ENCODE measurements at regions not wholly inside any gene's neighbourhood (a gene's known extent, or its start where the extent isn't known, plus 50 kb on each side); places are given as distances from the start of the nearest gene placed in this dataset.
"Not testable (repeated sequence)": the region's sequence is repeated elsewhere in the genome, so short reads cannot be mapped to it uniquely, and the experiment has no call there.

DNA sequence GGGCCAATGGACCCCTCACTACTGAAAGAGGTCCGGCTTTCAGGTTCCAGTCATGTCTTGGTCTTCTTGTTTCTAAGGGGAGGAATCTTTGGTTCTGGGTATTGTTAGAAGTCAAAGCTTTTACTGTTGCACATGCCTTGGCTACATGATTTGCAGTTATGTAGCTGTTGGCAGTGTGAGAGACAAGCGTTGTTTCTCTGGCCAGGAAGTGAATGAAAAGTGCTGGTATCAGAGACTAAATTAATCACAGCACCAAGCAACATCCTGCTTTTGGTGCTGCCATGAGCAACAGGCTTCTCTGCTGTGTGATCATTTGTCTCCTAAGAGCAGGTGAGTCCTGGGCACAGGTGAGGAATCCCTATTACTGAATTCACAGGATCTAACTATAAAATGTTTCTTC, 100.1 kb upstream of the PRSS3 start:
- no peak for DNase-seq (ENCODE audit: low read depth)

DNA sequence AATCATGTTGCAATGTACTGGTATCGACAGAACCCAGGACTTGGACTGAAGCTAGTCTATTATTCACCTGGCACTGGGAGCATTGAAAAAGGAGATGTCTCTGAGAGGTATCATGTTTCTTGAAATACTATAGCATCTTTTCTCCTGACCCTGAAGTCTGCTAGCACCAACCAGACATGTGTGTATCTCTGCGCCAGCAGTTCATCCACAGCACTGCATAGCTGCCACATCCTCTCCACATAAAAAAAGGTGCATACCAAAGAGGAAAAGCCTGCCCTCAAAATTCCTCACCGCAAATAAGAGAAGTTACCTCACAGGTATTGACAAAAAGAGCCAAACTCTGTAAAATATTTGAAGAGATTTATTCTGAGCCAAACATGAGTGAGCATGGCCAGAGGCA, 99.5 kb upstream of the PRSS3 start:
- DNase-seq (ENCODE audit: low read depth) = no peak

GRCh38 chr9:33697171-33697570, 98.2 kb upstream of the PRSS3 start:
- no peak for DNase-seq (ENCODE audit: low read depth)

DNA sequence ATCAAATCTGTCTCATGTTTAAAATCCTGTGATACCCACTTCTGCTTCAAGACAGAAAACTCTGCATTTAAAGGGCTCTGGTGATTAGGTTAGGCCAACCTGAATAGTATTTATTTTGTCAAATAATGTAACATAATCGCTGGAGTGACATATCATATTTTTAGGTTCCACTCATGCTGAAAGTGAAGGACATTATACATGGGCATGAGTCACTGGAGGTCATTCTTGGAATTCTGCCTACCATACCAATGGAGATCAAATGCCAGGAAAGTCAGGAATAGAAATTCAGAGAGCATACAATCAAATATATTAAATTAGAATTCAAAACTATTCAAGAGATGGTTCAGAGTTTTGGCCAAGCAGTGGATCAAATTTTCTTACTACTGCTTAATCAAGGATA, 97.1 kb upstream of the PRSS3 start:
- no peak for DNase-seq (ENCODE audit: low read depth)

DNA sequence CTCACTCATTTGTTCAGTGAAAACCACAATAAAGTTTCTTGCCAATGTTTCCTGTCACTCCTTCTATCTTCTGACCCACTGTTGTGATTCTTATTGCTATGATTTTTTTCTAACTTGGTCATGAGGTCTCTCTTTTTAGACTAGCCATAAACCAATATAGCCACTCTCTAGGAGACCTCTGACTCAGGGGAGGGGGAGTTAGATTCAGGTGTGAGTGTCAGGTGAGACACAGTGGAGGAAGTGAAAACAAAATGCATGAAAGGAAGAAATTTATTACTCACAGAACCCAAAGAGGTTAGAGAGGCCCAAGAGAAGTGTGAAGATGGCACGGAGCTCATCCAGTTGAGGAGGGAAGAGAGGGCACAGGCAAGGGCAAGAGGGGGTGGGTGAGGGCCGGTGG, 94.4 kb upstream of the PRSS3 start:
- not testable (repeated sequence) for DNase-seq (ENCODE audit: low read depth)

DNA sequence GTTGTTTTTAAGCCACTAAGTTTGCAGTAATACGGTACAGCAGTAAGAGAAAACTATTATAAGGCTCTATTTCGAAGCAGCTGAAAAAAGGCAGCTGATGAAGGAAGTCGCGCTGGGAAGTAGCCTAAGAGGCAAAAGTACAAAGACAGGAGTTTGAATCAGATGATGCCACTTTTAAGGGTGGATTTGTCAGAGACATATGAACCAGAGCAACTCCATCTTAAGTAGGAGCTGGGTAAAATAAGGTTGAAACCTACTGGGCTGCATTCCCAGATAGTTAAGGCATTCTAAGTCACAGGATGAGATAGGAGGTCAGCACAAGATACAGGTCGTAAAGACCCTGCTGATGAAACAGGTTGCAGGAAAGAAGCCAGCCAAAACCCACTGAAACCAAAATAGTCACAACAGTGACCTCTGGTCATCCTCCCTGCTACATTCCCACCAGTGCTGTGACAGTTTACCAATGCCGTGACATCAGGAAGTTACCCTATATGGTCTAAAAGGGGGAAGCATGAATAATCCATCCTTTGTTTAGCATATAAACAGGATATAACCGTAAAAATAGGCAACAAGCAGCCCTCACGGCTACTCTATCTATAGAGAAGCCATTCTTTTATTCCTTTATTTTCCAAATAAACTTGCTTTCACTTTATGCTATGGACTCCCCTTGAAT, 91.8 kb upstream of the PRSS3 start:
- no peak for DNase-seq (ENCODE audit: low read depth)

DNA sequence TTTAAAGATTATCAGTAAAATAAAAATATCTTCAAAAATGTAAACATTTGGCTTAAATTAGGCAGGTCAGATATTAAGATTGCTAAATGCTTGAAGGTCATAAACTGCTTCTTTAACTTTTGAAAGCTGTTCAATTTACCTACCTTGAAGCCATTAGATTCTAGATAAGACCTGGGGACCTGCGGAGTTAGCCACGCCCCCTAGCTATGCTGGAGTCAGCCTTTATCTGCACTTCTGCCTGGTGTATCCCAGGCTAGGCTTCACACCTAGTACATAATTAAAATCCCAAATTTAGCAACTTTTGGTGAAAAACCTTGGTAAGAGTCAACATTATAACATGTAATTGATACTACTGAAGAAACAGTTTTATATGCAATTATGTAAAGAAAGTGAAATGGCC, 89.9 kb upstream of the PRSS3 start:
- DNase-seq (ENCODE audit: low read depth) = not testable (repeated sequence)

DNA sequence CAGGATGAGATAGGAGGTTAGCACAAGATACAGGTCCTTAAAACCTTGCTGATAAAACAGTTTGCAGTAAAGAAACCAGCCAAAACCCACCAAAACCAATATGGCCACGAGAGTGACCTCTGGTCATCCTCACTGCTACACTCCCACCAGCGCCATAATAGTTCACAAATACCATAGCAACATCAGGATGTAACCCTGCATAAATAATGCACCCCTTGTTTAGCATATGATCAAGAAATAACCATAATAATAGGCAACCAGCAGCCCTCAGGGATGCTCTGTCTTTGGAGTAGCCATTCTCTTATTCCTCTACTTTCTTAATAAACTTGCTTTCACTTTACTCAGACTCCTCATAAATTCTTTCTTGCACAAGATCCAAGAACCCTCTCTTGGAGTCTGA, 86.9 kb upstream of the PRSS3 start:
- DNase-seq (ENCODE audit: low read depth) = no peak

DNA sequence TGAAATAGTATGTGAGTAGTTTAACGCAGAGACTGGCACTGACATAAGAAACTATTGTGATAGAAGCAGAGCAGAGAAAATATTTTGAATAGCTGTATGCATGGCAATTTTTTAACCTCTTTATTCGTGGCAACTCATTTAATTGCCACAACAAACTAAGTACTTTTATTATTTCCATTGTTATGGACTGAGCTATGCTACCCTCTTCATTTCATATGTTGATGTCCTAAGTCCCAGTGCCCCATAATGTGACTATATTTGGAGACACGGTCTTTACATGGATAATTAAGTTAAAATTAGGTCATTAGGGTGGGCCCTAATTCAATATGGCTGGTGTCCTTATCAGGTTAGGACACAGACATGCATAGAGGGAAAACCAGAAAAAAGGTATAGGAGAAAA, 86.1 kb upstream of the PRSS3 start:
- no peak for DNase-seq (ENCODE audit: low read depth)

- not testable (repeated sequence) for DNase-seq (ENCODE audit: low read depth)
Measured at GRCh38 chr9:33711418-33711817, 83.9 kb upstream of the PRSS3 start.

DNA sequence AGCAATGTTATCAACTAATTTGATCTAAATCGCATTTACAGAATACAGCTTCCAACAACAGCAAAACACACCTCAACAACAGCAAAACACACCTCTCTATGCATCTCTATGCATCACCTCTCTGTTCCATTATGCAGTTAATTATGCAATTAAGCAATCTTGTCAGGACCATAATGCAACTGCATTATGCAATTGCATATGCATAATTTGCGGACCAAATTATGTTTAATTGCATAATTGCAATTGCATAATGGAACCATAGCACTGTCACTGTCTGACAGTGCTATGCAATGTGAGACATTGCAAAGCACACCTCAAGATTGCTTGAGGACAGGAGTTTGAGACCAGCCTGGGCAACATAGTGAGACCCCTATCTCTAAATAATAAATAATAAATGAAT, 80.4 kb upstream of the PRSS3 start:
- DNase-seq (ENCODE audit: low read depth) = no peak

DNA sequence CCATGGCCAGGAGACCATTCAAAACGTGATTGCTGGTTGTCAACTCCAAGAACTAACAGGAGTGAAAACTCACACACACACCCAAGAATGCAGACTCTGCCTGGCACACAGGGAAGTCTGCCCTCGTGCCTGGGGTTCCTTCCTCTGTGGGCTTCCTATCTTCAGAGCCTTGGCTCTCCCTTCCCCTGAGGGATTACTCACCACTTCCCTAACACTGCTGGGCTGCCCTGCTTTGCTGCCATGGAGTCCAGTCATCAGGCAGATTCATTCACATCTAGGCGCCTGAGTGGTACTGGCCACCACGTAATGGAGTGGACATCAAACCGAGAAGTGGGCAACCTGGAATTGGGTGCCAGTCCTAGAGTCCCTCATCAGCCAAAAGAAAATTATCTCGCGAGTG, 76.4 kb upstream of the PRSS3 start:
- DNase-seq (ENCODE audit: low read depth) = no peak

GRCh38 chr9:33719581-33720374, 75.6 kb upstream of the PRSS3 start:
- no peak for DNase-seq (ENCODE audit: low read depth)

GRCh38 chr9:33721674-33722358, 73.5 kb upstream of the PRSS3 start:
- peak; percentile 59 for DNase-seq (ENCODE audit: low read depth)

DNA sequence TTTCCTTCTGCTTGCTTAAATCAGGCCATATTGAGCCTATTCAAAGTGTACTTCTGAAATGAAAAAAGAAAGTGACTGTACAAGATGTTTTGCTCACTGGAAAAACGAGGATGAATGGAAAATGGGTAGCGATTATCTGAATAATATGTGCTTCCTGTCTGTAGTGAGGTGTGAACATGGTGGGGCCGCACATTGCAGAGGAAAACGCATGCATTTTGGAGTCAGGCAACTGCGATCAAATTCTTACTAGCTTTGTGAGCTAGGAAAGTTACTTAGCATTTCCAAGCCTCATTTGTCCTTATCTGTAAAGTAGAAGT, 73.0 kb upstream of the PRSS3 start:
- no peak for DNase-seq (ENCODE audit: low read depth)

GRCh38 chr9:33728613-33729012, 66.7 kb upstream of the PRSS3 start:
- no peak for DNase-seq (ENCODE audit: low read depth)

DNA sequence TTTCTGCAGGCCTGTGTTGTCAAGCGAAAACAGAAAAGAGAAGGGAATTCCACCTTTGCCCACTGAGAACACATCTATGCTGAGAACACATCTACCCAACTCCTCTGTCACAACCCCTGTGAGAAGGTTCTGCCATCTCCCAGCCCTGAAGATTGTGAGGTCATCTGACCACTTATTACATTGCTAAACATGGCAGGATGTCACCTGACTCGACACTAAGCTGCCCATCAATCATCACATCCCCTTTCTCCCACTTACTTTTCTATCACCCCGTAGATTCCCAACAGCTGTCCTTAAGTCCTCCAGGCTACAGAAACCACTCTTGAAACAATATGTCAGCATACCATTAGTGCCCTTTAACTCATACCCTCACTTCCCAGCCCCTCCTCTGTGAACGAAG, 64.2 kb upstream of the PRSS3 start:
- no peak for DNase-seq (ENCODE audit: low read depth)

GRCh38 chr9:33731625-33732024, 63.7 kb upstream of the PRSS3 start:
- no peak for DNase-seq (ENCODE audit: low read depth)

- not testable (repeated sequence) for DNase-seq (ENCODE audit: low read depth)
Measured at GRCh38 chr9:33734247-33734940, 61.0 kb upstream of the PRSS3 start.

DNA sequence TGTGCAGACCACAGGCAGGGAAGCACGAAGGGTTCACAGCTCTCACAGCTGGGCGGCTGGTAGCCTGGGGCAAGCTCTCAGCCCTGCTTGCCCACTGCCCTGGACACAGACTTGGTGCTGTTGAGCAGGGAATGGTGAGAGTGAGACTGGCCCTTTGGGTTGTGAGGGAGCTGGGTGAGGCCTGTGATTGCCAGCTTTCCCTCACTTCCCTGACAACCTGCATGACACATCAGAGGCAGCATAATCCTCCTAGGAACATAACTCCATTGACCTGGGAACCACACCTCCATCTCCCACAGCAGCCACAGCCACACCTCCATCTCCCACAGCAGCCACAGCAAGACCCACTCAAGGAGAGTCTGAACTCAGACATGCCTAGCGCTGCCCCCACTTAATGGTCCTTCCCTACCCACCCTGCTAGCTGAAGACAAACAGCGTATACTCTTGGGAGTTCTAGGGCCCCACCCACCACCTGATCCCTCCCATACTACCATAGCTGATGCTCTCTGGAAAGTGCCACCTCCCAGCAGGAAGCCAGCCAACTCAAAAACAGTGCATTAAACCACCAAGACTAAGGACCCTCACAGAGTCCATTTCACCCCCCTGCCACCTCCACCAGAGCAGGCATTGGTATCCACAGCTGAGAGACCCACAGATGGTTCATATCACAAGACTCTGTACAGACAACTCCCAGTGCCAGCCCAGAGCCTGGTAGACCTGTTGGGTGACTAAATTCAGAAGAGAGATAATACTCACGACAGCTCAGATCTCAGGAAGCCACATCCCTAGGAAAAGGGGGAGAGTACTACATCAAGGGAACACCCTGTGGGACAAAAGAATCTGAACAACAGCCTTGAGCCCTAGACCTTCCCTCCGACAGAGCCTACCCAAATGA, 60.2 kb upstream of the PRSS3 start:
- DNase-seq (ENCODE audit: low read depth) = not testable (repeated sequence)

GRCh38 chr9:33737811-33738606, 57.4 kb upstream of the PRSS3 start:
- peak; percentile 55 for DNase-seq (ENCODE audit: low read depth)
